Gastrocnemius medialis (tissue), 4 donors: ENCODE measurements at regions not wholly inside any gene's neighbourhood (a gene's known extent, or its start where the extent isn't known, plus 50 kb on each side); places are given as distances from the start of the nearest gene placed in this dataset.

Source experiments
- POLR2A ChIP-seq, 2 donors: fragments of 450-650 bp; IDR thresholded peaks; one replicate each; pipeline ENCODE4 v1.6.1; 2017; ENCODE audit warnings: antibody characterized with exemption in 2 of 2, mild to moderate bottlenecking in 2 of 2, moderate library complexity in 2 of 2
- TF ChIP-seq, protein P1 (sequence below), 5 experiments: fragments of 450-650 bp in 3 of 5; fragments of 200-600 bp in 2 of 5; sonication (generic) in 2 of 5; IDR thresholded peaks in 4 of 5; conservative IDR thresholded peaks in 1 of 5; 1 replicate in 4 of 5; 2 replicates in 1 of 5; pipeline ENCODE4 v1.5.1; 2016 to 2019; ENCODE audit warnings: antibody characterized with exemption in 5 of 5, mild to moderate bottlenecking in 3 of 5, moderate library complexity in 3 of 5

DNA sequence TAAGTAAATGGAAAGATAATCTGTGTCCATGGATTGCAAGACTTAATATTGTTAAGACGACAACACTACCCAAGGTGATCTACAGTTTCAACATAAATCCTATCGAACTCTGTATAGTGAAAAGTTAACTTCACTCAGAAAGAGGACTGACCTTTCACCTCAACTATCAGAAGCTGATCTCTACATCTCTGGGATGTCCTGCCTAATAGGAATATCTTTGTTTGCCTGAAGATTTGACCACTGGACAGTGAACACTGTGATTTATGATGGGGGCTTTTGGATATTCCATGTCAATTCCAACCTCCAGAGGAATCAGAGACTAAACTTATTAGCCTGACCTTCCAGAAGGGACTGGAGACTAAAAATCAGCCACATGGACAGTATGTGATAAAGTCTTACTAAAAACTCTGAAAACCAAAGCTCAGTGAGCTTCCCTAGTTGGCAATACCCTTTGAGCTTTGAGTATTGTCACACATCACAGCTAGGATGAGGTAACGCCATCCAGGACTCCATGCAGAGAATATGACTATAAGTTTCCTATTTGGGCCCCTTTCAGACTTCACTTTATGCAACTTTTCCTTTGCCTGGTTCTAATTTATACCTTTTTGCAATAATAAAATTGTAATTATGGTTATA, 164.9 kb upstream of the SETMAR start:
- no peak for TF ChIP-seq POLR2A (IDR thresholded peaks at IDR 0.05)
- TF ChIP-seq, protein P1, sequence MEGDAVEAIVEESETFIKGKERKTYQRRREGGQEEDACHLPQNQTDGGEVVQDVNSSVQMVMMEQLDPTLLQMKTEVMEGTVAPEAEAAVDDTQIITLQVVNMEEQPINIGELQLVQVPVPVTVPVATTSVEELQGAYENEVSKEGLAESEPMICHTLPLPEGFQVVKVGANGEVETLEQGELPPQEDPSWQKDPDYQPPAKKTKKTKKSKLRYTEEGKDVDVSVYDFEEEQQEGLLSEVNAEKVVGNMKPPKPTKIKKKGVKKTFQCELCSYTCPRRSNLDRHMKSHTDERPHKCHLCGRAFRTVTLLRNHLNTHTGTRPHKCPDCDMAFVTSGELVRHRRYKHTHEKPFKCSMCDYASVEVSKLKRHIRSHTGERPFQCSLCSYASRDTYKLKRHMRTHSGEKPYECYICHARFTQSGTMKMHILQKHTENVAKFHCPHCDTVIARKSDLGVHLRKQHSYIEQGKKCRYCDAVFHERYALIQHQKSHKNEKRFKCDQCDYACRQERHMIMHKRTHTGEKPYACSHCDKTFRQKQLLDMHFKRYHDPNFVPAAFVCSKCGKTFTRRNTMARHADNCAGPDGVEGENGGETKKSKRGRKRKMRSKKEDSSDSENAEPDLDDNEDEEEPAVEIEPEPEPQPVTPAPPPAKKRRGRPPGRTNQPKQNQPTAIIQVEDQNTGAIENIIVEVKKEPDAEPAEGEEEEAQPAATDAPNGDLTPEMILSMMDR (IDR thresholded peaks at IDR 0.05 in 4 of 5, conservative IDR thresholded peaks at IDR 0.05 in 1 of 5): no peak
